ENCODE measurements at regions not wholly inside any gene's neighbourhood (a gene's known extent, or its start where the extent isn't known, plus 50 kb on each side); places are given as distances from the start of the nearest gene placed in this dataset.
A peak's percentile ranks its signal among the peaks of the same experiment; 100 is the strongest.
"Not testable (repeated sequence)": the region's sequence is repeated elsewhere in the genome, so short reads cannot be mapped to it uniquely, and the experiment has no call there.

- no peak for DNase-seq (ENCODE audit: low read depth)
- TF ChIP-seq, protein P1, sequence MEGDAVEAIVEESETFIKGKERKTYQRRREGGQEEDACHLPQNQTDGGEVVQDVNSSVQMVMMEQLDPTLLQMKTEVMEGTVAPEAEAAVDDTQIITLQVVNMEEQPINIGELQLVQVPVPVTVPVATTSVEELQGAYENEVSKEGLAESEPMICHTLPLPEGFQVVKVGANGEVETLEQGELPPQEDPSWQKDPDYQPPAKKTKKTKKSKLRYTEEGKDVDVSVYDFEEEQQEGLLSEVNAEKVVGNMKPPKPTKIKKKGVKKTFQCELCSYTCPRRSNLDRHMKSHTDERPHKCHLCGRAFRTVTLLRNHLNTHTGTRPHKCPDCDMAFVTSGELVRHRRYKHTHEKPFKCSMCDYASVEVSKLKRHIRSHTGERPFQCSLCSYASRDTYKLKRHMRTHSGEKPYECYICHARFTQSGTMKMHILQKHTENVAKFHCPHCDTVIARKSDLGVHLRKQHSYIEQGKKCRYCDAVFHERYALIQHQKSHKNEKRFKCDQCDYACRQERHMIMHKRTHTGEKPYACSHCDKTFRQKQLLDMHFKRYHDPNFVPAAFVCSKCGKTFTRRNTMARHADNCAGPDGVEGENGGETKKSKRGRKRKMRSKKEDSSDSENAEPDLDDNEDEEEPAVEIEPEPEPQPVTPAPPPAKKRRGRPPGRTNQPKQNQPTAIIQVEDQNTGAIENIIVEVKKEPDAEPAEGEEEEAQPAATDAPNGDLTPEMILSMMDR (IDR thresholded peaks at IDR 0.05; ENCODE audit: low read depth, low read length, missing control alignments): no peak
- in situ Hi-C loops (cut with HindIII; ENCODE audit: low sequenced_read_pairs): no loop called here
- H3K4me3 ChIP-seq (ENCODE audit: low read depth, low read length): no peak overlapping the region
Observed at GRCh38 chr14:86933460-86933859, 1059.5 kb downstream of the GALC start.

GRCh38 chr14:86915406-86915805 is 1077.6 kb downstream of the GALC start:
- DNase-seq (ENCODE audit: low read depth): peak; percentile 36
- in situ Hi-C loops (cut with HindIII; ENCODE audit: low sequenced_read_pairs): loop anchor here (25.0 kb wide), 1 partner anchor 1353 kb away; no protein-coding TSS in a partner anchor
- TF ChIP-seq, protein P1 (IDR thresholded peaks at IDR 0.05; ENCODE audit: low read depth, low read length, missing control alignments): no peak
- no peak overlapping the region for H3K4me3 ChIP-seq (ENCODE audit: low read depth, low read length)

- DNase-seq (ENCODE audit: low read depth): no peak
- TF ChIP-seq, protein P1 (IDR thresholded peaks at IDR 0.05; ENCODE audit: low read depth, low read length, missing control alignments): no peak
- H3K4me3 ChIP-seq (ENCODE audit: low read depth, low read length): no peak overlapping the region
Observed at GRCh38 chr14:86912709-86913108, 1080.3 kb downstream of the GALC start.

GRCh38 chr14:86911486-86911885 is 1081.5 kb downstream of the GALC start:
- DNase-seq (ENCODE audit: low read depth): no peak
- H3K4me3 ChIP-seq (ENCODE audit: low read depth, low read length): no peak overlapping the region
- in situ Hi-C loops (cut with HindIII; ENCODE audit: low sequenced_read_pairs): loop anchor here (25.0 kb wide), 1 partner anchor 1349 kb away; no protein-coding TSS in a partner anchor
- TF ChIP-seq, protein P1 (IDR thresholded peaks at IDR 0.05; ENCODE audit: low read depth, low read length, missing control alignments): no peak

More at GRCh38 chr14:86912709-86913108, 1080.3 kb downstream of the GALC start:
- in situ Hi-C loops (cut with HindIII; ENCODE audit: low sequenced_read_pairs): loop anchor here (25.0 kb wide), 1 partner anchor 1350 kb away; no protein-coding TSS in a partner anchor

GRCh38 chr14:86905386-86905926 is 1087.5 kb downstream of the GALC start:
- in situ Hi-C loops (cut with HindIII; ENCODE audit: low sequenced_read_pairs): loop anchor here (25.0 kb wide), 1 partner anchor 1343 kb away; no protein-coding TSS in a partner anchor
- DNase-seq (ENCODE audit: low read depth): not testable (repeated sequence)

GRCh38 chr14:86902176-86902950 is 1090.6 kb downstream of the GALC start:
- in situ Hi-C loops (cut with HindIII; ENCODE audit: low sequenced_read_pairs): loop anchor here (25.0 kb wide), 1 partner anchor 1340 kb away; no protein-coding TSS in a partner anchor
- TF ChIP-seq, protein P1 (IDR thresholded peaks at IDR 0.05; ENCODE audit: low read depth, low read length, missing control alignments): no peak
- no peak for DNase-seq (ENCODE audit: low read depth)
- no peak overlapping the region for H3K4me3 ChIP-seq (ENCODE audit: low read depth, low read length)

More at GRCh38 chr14:86905386-86905926, 1087.5 kb downstream of the GALC start:
- not testable (repeated sequence) for H3K4me3 ChIP-seq (ENCODE audit: low read depth, low read length)

Measured in astrocyte of the cerebellum (primary cell).